ENCODE measurements at regions not wholly inside any gene's neighbourhood (a gene's known extent, or its start where the extent isn't known, plus 50 kb on each side); places are given as distances from the start of the nearest gene placed in this dataset.

- no peaks in the 10 kb centered on the region for H3K4me1 Mint-ChIP-seq
- DNase-seq (ENCODE audit: low spot score in 2 of 2, unreplicated experiment in 2 of 2) = no peak
- H3K27me3 Mint-ChIP-seq (ENCODE audit: low read depth) = no peaks in the 10 kb centered on the region
- H3K9me3 Mint-ChIP-seq = peaks cover 44% of the 10 kb centered on the region
- TF ChIP-seq CTCF (IDR thresholded peaks at IDR 0.05; ENCODE audit: unreplicated experiment) = no peak
- peaks cover 47% of the 10 kb centered on the region for H3K36me3 Mint-ChIP-seq
- no peak overlapping the region for H3K27ac Mint-ChIP-seq
- H3K4me3 Mint-ChIP-seq = no peak overlapping the region
These were observed 272.1 kb upstream of the AGTR2 start for GRCh38 chrX:115898382-115899001.

GRCh38 chrX:115900425-115900824, 270.1 kb upstream of the AGTR2 start:
- no peak for DNase-seq (ENCODE audit: low spot score in 2 of 2, unreplicated experiment in 2 of 2)

GRCh38 chrX:115901241-115901640, 269.3 kb upstream of the AGTR2 start:
- Mint-ChIP-seq H3K4me1 (no peaks in the 10 kb centered on the region), H3K9me3 (peaks cover 44% of the 10 kb centered on the region), H3K27ac (no peak overlapping the region), H3K36me3 (peaks cover 61% of the 10 kb centered on the region), H3K27me3 (ENCODE audit: low read depth) (no peaks in the 10 kb centered on the region), H3K4me3 (no peak overlapping the region)
- TF ChIP-seq CTCF (IDR thresholded peaks at IDR 0.05; ENCODE audit: unreplicated experiment) = no peak
- DNase-seq (ENCODE audit: low spot score in 2 of 2, unreplicated experiment in 2 of 2) = no peak

More at GRCh38 chrX:115900425-115900824, 270.1 kb upstream of the AGTR2 start:
- Mint-ChIP-seq H3K4me1 (no peaks in the 10 kb centered on the region), H3K4me3 (no peak overlapping the region), H3K9me3 (peaks cover 41% of the 10 kb centered on the region), H3K36me3 (peaks cover 58% of the 10 kb centered on the region), H3K27me3 (ENCODE audit: low read depth) (no peaks in the 10 kb centered on the region), H3K27ac (no peak overlapping the region)
- TF ChIP-seq CTCF (IDR thresholded peaks at IDR 0.05; ENCODE audit: unreplicated experiment) = no peak

GRCh38 chrX:115902995-115903394, 267.5 kb upstream of the AGTR2 start:
- Mint-ChIP-seq H3K9me3 (peaks cover 38% of the 10 kb centered on the region), H3K36me3 (peaks cover 56% of the 10 kb centered on the region)
- TF ChIP-seq CTCF (IDR thresholded peaks at IDR 0.05; ENCODE audit: unreplicated experiment) = no peak

GRCh38 chrX:115906276-115906675, 264.3 kb upstream of the AGTR2 start:
- peaks cover 50% of the 10 kb centered on the region for H3K36me3 Mint-ChIP-seq

More at GRCh38 chrX:115902995-115903394, 267.5 kb upstream of the AGTR2 start:
- H3K27me3 Mint-ChIP-seq (ENCODE audit: low read depth) = no peaks in the 10 kb centered on the region
- no peak overlapping the region for H3K27ac Mint-ChIP-seq
- no peak for DNase-seq (ENCODE audit: low spot score in 2 of 2, unreplicated experiment in 2 of 2)
- no peak overlapping the region for H3K4me3 Mint-ChIP-seq
- no peaks in the 10 kb centered on the region for H3K4me1 Mint-ChIP-seq

More at GRCh38 chrX:115906276-115906675, 264.3 kb upstream of the AGTR2 start:
- peaks cover 36% of the 10 kb centered on the region for H3K9me3 Mint-ChIP-seq
- DNase-seq (ENCODE audit: low spot score in 2 of 2, unreplicated experiment in 2 of 2) = no peak
- H3K4me3 Mint-ChIP-seq = no peak overlapping the region
- H3K4me1 Mint-ChIP-seq = no peaks in the 10 kb centered on the region
- TF ChIP-seq CTCF (IDR thresholded peaks at IDR 0.05; ENCODE audit: unreplicated experiment) = no peak
- H3K27ac Mint-ChIP-seq = no peak overlapping the region
- H3K27me3 Mint-ChIP-seq (ENCODE audit: low read depth) = no peaks in the 10 kb centered on the region

All from mesothelial cell of epicardium (in vitro differentiated cells).